CD4-positive, CD25-positive, alpha-beta regulatory T cell (primary cell): ENCODE measurements at regions not wholly inside any gene's neighbourhood (a gene's known extent, or its start where the extent isn't known, plus 50 kb on each side); places are given as distances from the start of the nearest gene placed in this dataset.
"Not testable (repeated sequence)": the region's sequence is repeated elsewhere in the genome, so short reads cannot be mapped to it uniquely, and the experiment has no call there.

Experiments
- ATAC-seq, 2 donors: fragments of 150-1000 bp; cut with Tn5 transposase; one replicate each; pipeline ENCODE4 v1.10.0; 2021; ENCODE audit warnings: low read depth in 2 of 2, moderate number of reproducible peaks in 2 of 2, moderate library complexity in 1 of 2
- DNase-seq, 3 donors: peaks; one replicate each; pipeline versions ENCODE4 v3.0.0 to v3.0.0-alpha.2; 2012 to 2022; ENCODE audit warnings: mixed read lengths in 1 of 3
- H3K27ac ChIP-seq: one replicate; pipeline ENCODE4 v1.7.0; 2013; ENCODE audit warnings: mild to moderate bottlenecking, low read length; ENCODE audit not compliant: insufficient read depth, poor library complexity, severe bottlenecking
- H3K27me3 ChIP-seq: one replicate; pipeline ENCODE4 v1.7.0; 2013; ENCODE audit warnings: low read length; ENCODE audit not compliant: control insufficient read depth, insufficient read depth
- H3K36me3 ChIP-seq: one replicate; pipeline ENCODE4 v1.7.0; 2013; ENCODE audit warnings: mild to moderate bottlenecking, low read length, moderate library complexity; ENCODE audit not compliant: control insufficient read depth, insufficient read depth
- H3K4me1 ChIP-seq: 2 replicates; pipeline ENCODE4 v1.7.0; 2013; ENCODE audit warnings: mild to moderate bottlenecking, low read length; ENCODE audit not compliant: insufficient read depth, control insufficient read depth, poor library complexity, severe bottlenecking
- H3K4me3 ChIP-seq: one replicate; pipeline ENCODE4 v1.7.0; 2013; ENCODE audit warnings: low read depth, mild to moderate bottlenecking, low read length, moderate library complexity
- H3K9me3 ChIP-seq, 2 experiments: 1 replicate in 1 of 2; 2 replicates in 1 of 2; pipeline ENCODE4 v1.7.0; 2013; ENCODE audit warnings: low read length in 2 of 2, mild to moderate bottlenecking in 1 of 2, moderate library complexity in 1 of 2; ENCODE audit not compliant: control insufficient read depth in 2 of 2
- H3K27ac Mint-ChIP-seq, 3 donors: one replicate each; pipeline ENCODE4 v1.8.0; 2020 to 2022; ENCODE audit warnings: mild to moderate bottlenecking in 3 of 3, mixed read lengths in 3 of 3, moderate library complexity in 2 of 3
- H3K27me3 Mint-ChIP-seq: one replicate; pipeline ENCODE4 v1.8.0; 2022; ENCODE audit warnings: mild to moderate bottlenecking, mixed read lengths
- H3K36me3 Mint-ChIP-seq: one replicate; pipeline ENCODE4 v1.8.0; 2020; ENCODE audit warnings: mixed read lengths
- H3K4me1 Mint-ChIP-seq, 4 donors: one replicate each; pipeline ENCODE4 v1.8.0; 2020 to 2022; ENCODE audit warnings: mixed read lengths in 4 of 4, mild to moderate bottlenecking in 1 of 4
- H3K4me3 Mint-ChIP-seq, 4 donors: one replicate each; pipeline ENCODE4 v1.8.0; 2020 to 2022; ENCODE audit warnings: mild to moderate bottlenecking in 4 of 4, mixed read lengths in 4 of 4, moderate library complexity in 3 of 4
- H3K9me3 Mint-ChIP-seq, 7 donors: one replicate each; pipeline ENCODE4 v1.8.0; 2020 to 2022; ENCODE audit warnings: mixed read lengths in 7 of 7, mild to moderate bottlenecking in 3 of 7, moderate library complexity in 2 of 7

DNA sequence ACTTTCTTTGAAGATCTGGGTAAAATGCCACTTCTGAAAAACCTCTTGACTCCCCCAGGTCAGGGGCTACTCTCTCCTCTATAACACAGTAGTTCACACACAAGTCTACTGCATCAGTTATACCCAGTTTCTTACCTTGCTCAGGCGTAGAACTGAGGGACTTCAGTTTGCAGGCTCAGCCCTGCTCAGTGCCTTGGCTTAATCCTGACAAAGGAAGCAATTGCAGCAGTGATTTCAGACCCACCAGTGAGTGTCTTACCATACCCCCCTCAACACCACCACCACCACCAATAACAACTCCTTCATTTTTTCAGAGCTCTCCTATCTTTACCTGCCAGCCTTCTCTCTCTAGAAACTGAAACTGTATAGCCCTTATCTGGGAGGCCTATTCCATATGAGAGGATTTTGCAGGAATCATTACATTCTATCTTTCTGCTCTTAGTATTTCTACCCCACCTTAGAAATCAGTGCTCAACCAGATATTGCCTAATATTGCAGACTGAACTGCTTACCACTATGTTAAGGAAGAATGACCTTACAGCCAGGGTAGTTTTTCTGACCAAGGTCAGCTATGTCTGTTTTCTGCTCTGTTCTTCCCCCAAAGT lies 105.5 kb upstream of the S1PR1 start:
- no peak overlapping the region for H3K4me3 Mint-ChIP-seq

DNA sequence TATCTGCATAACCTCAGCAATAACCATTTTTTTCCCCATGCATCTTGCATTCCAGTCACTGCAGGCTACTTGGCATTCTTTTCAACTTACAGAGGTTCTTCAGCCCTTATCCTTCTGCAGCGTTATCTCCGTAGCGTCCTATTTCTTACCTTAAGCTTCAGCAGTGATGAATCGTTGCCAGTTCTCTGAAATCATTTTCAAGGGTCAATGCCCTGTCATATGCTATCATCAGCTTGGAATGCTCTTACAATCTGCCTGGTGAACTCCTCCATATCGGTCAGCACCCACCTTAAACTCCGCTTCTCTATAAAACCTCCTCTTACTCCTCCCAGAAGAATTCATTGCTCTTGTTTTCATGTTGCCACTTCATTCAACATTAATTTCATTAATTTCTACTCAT lies 105.1 kb upstream of the DPH5 start:
- no peak overlapping the region for H3K27ac ChIP-seq
- H3K36me3 ChIP-seq: no peaks in the 10 kb centered on the region
- no peak overlapping the region for H3K4me3 ChIP-seq
- no peak for DNase-seq
- H3K4me1 ChIP-seq: peaks cover 36% of the 10 kb centered on the region
- no peaks in the 10 kb centered on the region for H3K9me3 ChIP-seq
- H3K4me3 Mint-ChIP-seq: peak overlapping the region in 1 of 4 donors; percentile 35
- peaks cover 32 to 65% (median 49%) of the 10 kb centered on the region in 4 donors for H3K4me1 Mint-ChIP-seq
- ATAC-seq: no peak
- H3K36me3 Mint-ChIP-seq: no peaks in the 10 kb centered on the region
- H3K27me3 ChIP-seq: no peaks in the 10 kb centered on the region
- no peaks in the 10 kb centered on the region for H3K9me3 Mint-ChIP-seq
- H3K27ac Mint-ChIP-seq: peak overlapping the region in 2 of 3 donors; percentile 52 to 94
- H3K27me3 Mint-ChIP-seq: no peaks in the 10 kb centered on the region

More for the DNA sequence above, 105.5 kb upstream of the S1PR1 start:
- Mint-ChIP-seq H3K36me3 (no peaks in the 10 kb centered on the region), H3K4me1 (peaks cover 33 to 70% (median 52%) of the 10 kb centered on the region in 4 donors), H3K27ac (peak overlapping the region; percentile 10 to 94 (median 52)), H3K27me3 (no peaks in the 10 kb centered on the region), H3K9me3 (no peaks in the 10 kb centered on the region)
- no peak overlapping the region for H3K4me3 ChIP-seq
- peaks cover 39% of the 10 kb centered on the region for H3K4me1 ChIP-seq
- H3K9me3 ChIP-seq: no peaks in the 10 kb centered on the region
- ATAC-seq (no peak), DNase-seq (no peak)
- no peak overlapping the region for H3K27ac ChIP-seq
- H3K36me3 ChIP-seq: no peaks in the 10 kb centered on the region
- H3K27me3 ChIP-seq: no peaks in the 10 kb centered on the region

GRCh38 chr1:101128846-101129245 lies 103.3 kb upstream of the DPH5 start:
- no peaks in the 10 kb centered on the region for H3K36me3 Mint-ChIP-seq
- no peaks in the 10 kb centered on the region for H3K27me3 Mint-ChIP-seq
- H3K4me1 Mint-ChIP-seq: peaks cover 26 to 65% (median 55%) of the 10 kb centered on the region in 4 donors
- peaks cover 0 to 1% (median 0%) of the 10 kb centered on the region in 7 donors for H3K9me3 Mint-ChIP-seq
- H3K9me3 ChIP-seq: no peaks in the 10 kb centered on the region
- H3K4me1 ChIP-seq: peaks cover 45% of the 10 kb centered on the region
- peak overlapping the region; percentile 64 for H3K4me3 ChIP-seq
- peak overlapping the region; percentile 76 to 89 (median 82) for H3K27ac Mint-ChIP-seq
- no peak overlapping the region for H3K27ac ChIP-seq
- H3K27me3 ChIP-seq: no peaks in the 10 kb centered on the region
- no peaks in the 10 kb centered on the region for H3K36me3 ChIP-seq
- peak overlapping the region in 3 of 4 donors; percentile 30 to 86 (median 74) for H3K4me3 Mint-ChIP-seq
- peak in 1 of 2 donors; percentile 12 for ATAC-seq
- peak in 1 of 3 donors; percentile 59 for DNase-seq

DNA sequence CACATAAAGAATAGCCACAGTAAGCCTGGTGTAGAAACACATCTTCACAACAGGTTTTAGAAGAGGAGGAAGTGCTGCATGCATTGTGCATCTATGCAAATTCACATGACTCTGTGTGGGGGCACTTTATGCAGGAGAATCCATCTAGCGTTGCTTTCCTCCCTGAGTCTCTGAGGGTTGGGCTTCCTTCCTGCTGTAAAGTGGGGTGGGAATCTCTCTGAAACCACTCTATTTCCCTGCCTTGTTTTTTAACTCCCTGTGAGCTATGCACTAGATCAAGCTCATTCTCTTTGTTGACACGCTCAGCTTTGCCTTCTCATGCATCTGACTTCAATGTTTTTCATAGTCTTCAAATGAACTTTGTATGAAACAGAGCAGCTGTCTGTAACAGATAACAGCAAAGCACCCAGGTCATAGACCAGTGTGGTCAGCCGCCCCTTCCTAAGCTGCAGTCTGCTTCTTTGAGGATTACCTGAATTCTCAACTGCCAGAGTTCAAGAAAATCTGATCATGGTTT lies 102.7 kb upstream of the DPH5 start:
- Mint-ChIP-seq H3K27me3 (no peaks in the 10 kb centered on the region), H3K4me1 (peaks cover 29 to 70% (median 58%) of the 10 kb centered on the region in 4 donors), H3K4me3 (peak overlapping the region; percentile 16 to 86 (median 52)), H3K27ac (peak overlapping the region; percentile 76 to 89 (median 82)), H3K9me3 (peaks cover 0 to 1% (median 0%) of the 10 kb centered on the region in 7 donors), H3K36me3 (no peaks in the 10 kb centered on the region)
- Histone ChIP-seq H3K27me3 (no peaks in the 10 kb centered on the region), H3K4me3 (peak overlapping the region; percentile 64), H3K4me1 (peaks cover 45% of the 10 kb centered on the region), H3K36me3 (no peaks in the 10 kb centered on the region), H3K27ac (peak overlapping the region; percentile 62), H3K9me3 (no peaks in the 10 kb centered on the region)
- DNase-seq (peak in 1 of 3 donors; percentile 80), ATAC-seq (peak; percentile 70 to 77)

- peak overlapping the region; percentile 2 for H3K4me3 ChIP-seq
- H3K4me1 ChIP-seq: peaks cover 57% of the 10 kb centered on the region
- ATAC-seq (peak in 1 of 2 donors; percentile 6), DNase-seq (peak in 1 of 3 donors; percentile 80)
- peaks cover 39 to 75% (median 64%) of the 10 kb centered on the region in 4 donors for H3K4me1 Mint-ChIP-seq
- H3K27ac Mint-ChIP-seq: peak overlapping the region; percentile 13 to 95 (median 49)
- peaks cover 0 to 1% (median 0%) of the 10 kb centered on the region in 7 donors for H3K9me3 Mint-ChIP-seq
- H3K36me3 Mint-ChIP-seq: no peaks in the 10 kb centered on the region
- H3K36me3 ChIP-seq: no peaks in the 10 kb centered on the region
- no peaks in the 10 kb centered on the region for H3K9me3 ChIP-seq
- peak overlapping the region in 3 of 4 donors; percentile 0 to 59 (median 39) for H3K4me3 Mint-ChIP-seq
- H3K27ac ChIP-seq: no peak overlapping the region
- H3K27me3 ChIP-seq: no peaks in the 10 kb centered on the region
- H3K27me3 Mint-ChIP-seq: no peaks in the 10 kb centered on the region
Observed at GRCh38 chr1:101124405-101124804, 98.8 kb upstream of the DPH5 start.

DNA sequence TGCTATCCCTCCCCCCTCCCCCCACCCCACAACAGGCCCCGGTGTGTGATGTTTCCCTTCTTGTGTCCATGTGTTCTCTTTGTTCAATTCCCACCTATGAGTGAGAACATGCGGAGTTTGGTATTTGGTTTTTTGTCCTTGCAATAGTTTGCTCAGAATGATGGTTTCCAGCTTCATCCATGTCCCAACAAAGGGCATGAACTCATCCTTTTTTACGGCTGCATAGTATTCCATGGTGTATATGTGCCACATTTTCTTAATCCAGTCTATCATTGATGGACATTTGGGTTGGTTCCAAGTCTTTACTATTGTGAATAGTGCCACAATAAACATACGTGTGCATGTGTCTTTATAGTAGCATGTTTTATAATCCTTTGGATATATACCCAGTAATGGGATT lies 98.3 kb upstream of the DPH5 start:
- H3K36me3 Mint-ChIP-seq, H3K4me3 ChIP-seq, H3K27ac ChIP-seq, H3K27me3 ChIP-seq, H3K27me3 Mint-ChIP-seq, H3K36me3 ChIP-seq, H3K9me3 ChIP-seq, H3K9me3 Mint-ChIP-seq, DNase-seq, ATAC-seq: not testable (repeated sequence)
- H3K4me3 Mint-ChIP-seq: peak overlapping the region in 1 of 4 donors; percentile 0
- H3K27ac Mint-ChIP-seq: peak overlapping the region in 1 of 3 donors; percentile 78
- H3K4me1 ChIP-seq: peaks cover 52% of the 10 kb centered on the region
- H3K4me1 Mint-ChIP-seq: peaks cover 39 to 74% (median 63%) of the 10 kb centered on the region in 4 donors

- Histone ChIP-seq H3K27ac (peak overlapping the region; percentile 55), H3K9me3 (no peaks in the 10 kb centered on the region), H3K36me3 (no peaks in the 10 kb centered on the region), H3K4me1 (peaks cover 39% of the 10 kb centered on the region), H3K27me3 (no peaks in the 10 kb centered on the region), H3K4me3 (peak overlapping the region; percentile 68)
- Mint-ChIP-seq H3K27ac (peak overlapping the region; percentile 72 to 88 (median 78)), H3K36me3 (no peaks in the 10 kb centered on the region), H3K27me3 (no peaks in the 10 kb centered on the region), H3K9me3 (peaks cover 0 to 3% (median 0%) of the 10 kb centered on the region in 7 donors), H3K4me3 (peak overlapping the region; percentile 34 to 62 (median 58)), H3K4me1 (peaks cover 29 to 66% (median 55%) of the 10 kb centered on the region in 4 donors)
- ATAC-seq (peak; percentile 64), DNase-seq (peak in 2 of 3 donors; percentile 31 to 84)
Observed at GRCh38 chr1:101122452-101123166, 97.0 kb upstream of the DPH5 start.
